Neural progenitor cell (in vitro differentiated cells): ENCODE measurements at regions not wholly inside any gene's neighbourhood (a gene's known extent, or its start where the extent isn't known, plus 50 kb on each side); places are given as distances from the start of the nearest gene placed in this dataset.
"Not testable (repeated sequence)": the region's sequence is repeated elsewhere in the genome, so short reads cannot be mapped to it uniquely, and the experiment has no call there.

ENCODE experiments used
- DNase-seq: peaks from one replicate; pipeline ENCODE4 v3.0.0-alpha.2; 2016; ENCODE audit warnings: low spot score
- H2AFZ ChIP-seq: fragments of 200-600 bp; sonication (generic); replicated peaks from 2 replicates; pipeline ENCODE4 v1.6.1; 2016; ENCODE audit warnings: antibody characterized with exemption
- H3F3A ChIP-seq: fragments of 200-600 bp; sonication (generic); 2 replicates; pipeline ENCODE4 v1.6.1; 2016; ENCODE audit warnings: antibody characterized with exemption, low read depth
- H3K27ac ChIP-seq: fragments of 200-600 bp; sonication (generic); 2 replicates; pipeline ENCODE4 v1.5.1; 2016; ENCODE audit warnings: mild to moderate bottlenecking
- H3K27me3 ChIP-seq: fragments of 200-600 bp; sonication (generic); 2 replicates; pipeline ENCODE4 v1.6.1; 2016; ENCODE audit warnings: mild to moderate bottlenecking, moderate library complexity
- H3K36me3 ChIP-seq: fragments of 200-600 bp; sonication (generic); 2 replicates; pipeline ENCODE4 v1.5.1; 2016
- H3K4me1 ChIP-seq: fragments of 200-600 bp; sonication (generic); 2 replicates; pipeline ENCODE4 v1.6.1; 2016; ENCODE audit warnings: mixed run types
- H3K4me2 ChIP-seq: fragments of 200-600 bp; sonication (generic); 2 replicates; pipeline ENCODE4 v1.6.1; 2016
- H3K4me3 ChIP-seq: fragments of 200-600 bp; sonication (generic); 2 replicates; pipeline ENCODE4 v1.5.1; 2016
- H3K79me2 ChIP-seq: fragments of 200-600 bp; sonication (generic); 2 replicates; pipeline ENCODE4 v1.6.1; 2016; ENCODE audit warnings: low read depth
- H3K9ac ChIP-seq: fragments of 200-600 bp; sonication (generic); 2 replicates; pipeline ENCODE4 v1.6.1; 2016
- H3K9me3 ChIP-seq: fragments of 200-600 bp; sonication (generic); 2 replicates; pipeline ENCODE4 v1.5.1; 2016; ENCODE audit warnings: low read depth
- H4K20me1 ChIP-seq: fragments of 200-600 bp; sonication (generic); 2 replicates; pipeline ENCODE4 v1.6.1; 2016; ENCODE audit warnings: low read depth
- H3K27ac Mint-ChIP-seq: 3 replicates; pipeline ENCODE4 v1.8.0; 2021; ENCODE audit warnings: mixed read lengths
- H3K27me3 Mint-ChIP-seq: 2 replicates; pipeline ENCODE4 v1.8.0; 2022; ENCODE audit warnings: low read depth, mild to moderate bottlenecking, inconsistent platforms, moderate library complexity, mixed read lengths; ENCODE audit not compliant: insufficient read depth
- H3K36me3 Mint-ChIP-seq: 3 replicates; pipeline ENCODE4 v1.8.0; 2021; ENCODE audit warnings: mixed read lengths
- H3K4me1 Mint-ChIP-seq: 3 replicates; pipeline ENCODE4 v1.8.0; 2021; ENCODE audit warnings: mixed read lengths
- H3K4me3 Mint-ChIP-seq: 3 replicates; pipeline ENCODE4 v1.8.0; 2021; ENCODE audit warnings: mild to moderate bottlenecking, moderate library complexity, mixed read lengths
- H3K9me3 Mint-ChIP-seq: 3 replicates; pipeline ENCODE4 v1.8.0; 2020; ENCODE audit warnings: mixed read lengths
- EZH2 ChIP-seq: fragments of 200-600 bp; sonication (generic); IDR thresholded peaks from 2 replicates; pipeline ENCODE4 v1.6.1; 2017; ENCODE audit warnings: antibody characterized with exemption, mild to moderate bottlenecking, moderate library complexity
- EZH2phosphoT487 ChIP-seq: fragments of 200-600 bp; sonication (generic); IDR thresholded peaks from 2 replicates; pipeline ENCODE4 v1.6.1; 2017; ENCODE audit warnings: antibody characterized with exemption
- TF ChIP-seq, protein P1 (sequence below): fragments of 200-600 bp; sonication (generic); IDR thresholded peaks from 2 replicates; pipeline ENCODE4 v1.5.1; 2017; ENCODE audit warnings: antibody characterized with exemption, mild to moderate bottlenecking

DNA sequence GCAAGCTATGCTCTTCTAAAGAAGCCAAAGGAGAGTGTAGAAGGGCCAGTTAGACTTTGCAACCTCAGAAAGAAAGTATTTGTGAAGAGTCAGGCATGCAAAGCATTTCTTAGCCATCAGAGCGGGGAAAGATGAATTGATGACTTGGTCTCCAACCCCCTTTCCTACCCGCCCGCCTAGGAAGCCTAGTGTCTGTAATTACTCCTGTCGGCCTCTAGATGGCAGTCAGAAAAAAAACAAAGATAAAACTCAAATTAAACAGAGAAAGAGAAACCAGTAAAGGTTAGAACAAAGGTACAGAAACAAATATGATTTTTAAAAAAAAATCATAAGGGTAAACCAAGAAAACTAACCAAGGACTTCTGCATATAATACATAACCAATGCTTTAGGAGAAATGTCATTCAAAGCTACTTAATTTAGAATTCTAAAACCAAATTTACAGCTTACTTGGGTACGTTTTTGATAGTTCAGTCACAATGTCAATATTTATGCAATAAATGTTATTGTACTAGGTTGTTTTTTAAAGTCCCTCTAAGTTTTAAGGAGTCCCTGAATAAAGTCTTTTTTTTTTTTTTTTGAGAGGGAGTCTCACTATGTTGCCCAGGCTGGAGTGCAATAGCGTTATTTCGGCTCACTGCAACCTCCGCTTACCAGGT, 97.6 kb downstream of the LYZL1 start:
- Histone ChIP-seq H3K9me3 (no peaks in the 10 kb centered on the region), H3K4me2 (no peak overlapping the region), H3F3A (no peaks in the 10 kb centered on the region), H3K4me3 (no peak overlapping the region), H3K9ac (no peak overlapping the region), H3K79me2 (no peaks in the 10 kb centered on the region), H3K27me3 (no peaks in the 10 kb centered on the region), H3K4me1 (no peaks in the 10 kb centered on the region), H3K36me3 (no peaks in the 10 kb centered on the region), H3K27ac (no peak overlapping the region), H4K20me1 (no peaks in the 10 kb centered on the region), H2AFZ (no peak overlapping the region)
- no peaks in the 10 kb centered on the region for H3K9me3 Mint-ChIP-seq
- peaks cover 2% of the 10 kb centered on the region for H3K36me3 Mint-ChIP-seq
- peak; percentile 62 for DNase-seq
- H3K27ac Mint-ChIP-seq, result no peak overlapping the region
- no peak for TF ChIP-seq EZH2phosphoT487
- TF ChIP-seq, protein P1, sequence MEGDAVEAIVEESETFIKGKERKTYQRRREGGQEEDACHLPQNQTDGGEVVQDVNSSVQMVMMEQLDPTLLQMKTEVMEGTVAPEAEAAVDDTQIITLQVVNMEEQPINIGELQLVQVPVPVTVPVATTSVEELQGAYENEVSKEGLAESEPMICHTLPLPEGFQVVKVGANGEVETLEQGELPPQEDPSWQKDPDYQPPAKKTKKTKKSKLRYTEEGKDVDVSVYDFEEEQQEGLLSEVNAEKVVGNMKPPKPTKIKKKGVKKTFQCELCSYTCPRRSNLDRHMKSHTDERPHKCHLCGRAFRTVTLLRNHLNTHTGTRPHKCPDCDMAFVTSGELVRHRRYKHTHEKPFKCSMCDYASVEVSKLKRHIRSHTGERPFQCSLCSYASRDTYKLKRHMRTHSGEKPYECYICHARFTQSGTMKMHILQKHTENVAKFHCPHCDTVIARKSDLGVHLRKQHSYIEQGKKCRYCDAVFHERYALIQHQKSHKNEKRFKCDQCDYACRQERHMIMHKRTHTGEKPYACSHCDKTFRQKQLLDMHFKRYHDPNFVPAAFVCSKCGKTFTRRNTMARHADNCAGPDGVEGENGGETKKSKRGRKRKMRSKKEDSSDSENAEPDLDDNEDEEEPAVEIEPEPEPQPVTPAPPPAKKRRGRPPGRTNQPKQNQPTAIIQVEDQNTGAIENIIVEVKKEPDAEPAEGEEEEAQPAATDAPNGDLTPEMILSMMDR, result peak; percentile 76
- peaks cover 5% of the 10 kb centered on the region for H3K27me3 Mint-ChIP-seq
- peaks cover 8% of the 10 kb centered on the region for H3K4me1 Mint-ChIP-seq
- H3K4me3 Mint-ChIP-seq, result no peak overlapping the region

DNA sequence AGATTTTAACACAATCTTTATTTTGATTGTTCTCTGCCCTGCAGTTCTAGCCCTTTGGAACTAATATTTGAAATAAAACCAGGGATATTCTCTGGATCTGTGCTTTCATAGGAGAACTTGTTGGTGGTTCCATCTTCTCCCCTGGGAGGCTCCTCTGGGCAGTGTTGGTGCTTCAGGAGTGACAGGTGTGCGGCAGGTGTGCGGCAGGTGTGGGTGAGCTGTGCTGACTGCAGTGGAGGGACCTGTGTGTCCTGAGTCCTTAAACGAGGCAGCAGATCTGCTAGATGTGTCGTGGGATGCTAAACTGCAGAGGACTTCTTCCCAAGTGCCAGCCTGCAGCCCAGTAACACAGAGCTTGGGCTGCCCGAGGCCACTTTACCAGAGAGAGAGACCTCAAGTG, 98.4 kb downstream of the LYZL1 start:
- no peak for TF ChIP-seq EZH2
- TF ChIP-seq EZH2phosphoT487, result no peak
- TF ChIP-seq, protein P1, result no peak
- H3K79me2 ChIP-seq, result no peaks in the 10 kb centered on the region
- H3K36me3 ChIP-seq, result no peaks in the 10 kb centered on the region
- no peaks in the 10 kb centered on the region for H3K9me3 ChIP-seq
- no peak overlapping the region for H3K27ac ChIP-seq
- H3K9me3 Mint-ChIP-seq, result no peaks in the 10 kb centered on the region
- DNase-seq, result no peak
- H3F3A ChIP-seq, result no peaks in the 10 kb centered on the region
- H2AFZ ChIP-seq, result no peak overlapping the region
- no peak overlapping the region for H3K4me3 Mint-ChIP-seq
- peaks cover 9% of the 10 kb centered on the region for H3K4me1 Mint-ChIP-seq
- H3K27me3 Mint-ChIP-seq, result peaks cover 8% of the 10 kb centered on the region
- H3K9ac ChIP-seq, result no peak overlapping the region
- no peak overlapping the region for H3K4me3 ChIP-seq
- H3K4me1 ChIP-seq, result no peaks in the 10 kb centered on the region
- H3K27me3 ChIP-seq, result no peaks in the 10 kb centered on the region
- H3K4me2 ChIP-seq, result no peak overlapping the region
- H4K20me1 ChIP-seq, result no peaks in the 10 kb centered on the region
- no peak overlapping the region for H3K27ac Mint-ChIP-seq
- peaks cover 2% of the 10 kb centered on the region for H3K36me3 Mint-ChIP-seq

DNA sequence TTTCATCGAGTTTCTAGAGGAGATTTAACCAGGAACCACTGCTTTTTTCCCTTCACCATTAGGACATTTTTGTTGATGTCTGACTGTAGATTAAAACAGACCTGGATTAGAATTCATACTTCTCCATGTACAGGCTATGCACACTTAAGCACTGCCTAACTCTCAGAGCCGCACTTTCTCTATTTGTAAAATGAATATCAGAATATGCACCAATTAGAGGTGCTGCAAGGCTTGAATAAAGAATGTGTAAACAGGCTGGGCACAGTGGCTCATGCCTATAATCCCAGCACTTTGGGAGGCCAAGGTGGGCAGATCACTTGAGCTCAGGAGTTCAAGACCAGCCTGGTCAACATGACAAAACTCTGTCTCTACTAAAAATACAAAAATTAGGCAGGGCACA, 99.2 kb downstream of the LYZL1 start:
- not testable (repeated sequence) for H3K27me3 Mint-ChIP-seq, H4K20me1 ChIP-seq, H3K27ac ChIP-seq, H2AFZ ChIP-seq, DNase-seq, H3K9ac ChIP-seq, H3K4me3 ChIP-seq, H3K9me3 ChIP-seq, H3K27me3 ChIP-seq, H3K4me3 Mint-ChIP-seq, H3K4me2 ChIP-seq, H3K4me1 ChIP-seq, H3K79me2 ChIP-seq, H3F3A ChIP-seq, H3K9me3 Mint-ChIP-seq, H3K36me3 ChIP-seq, H3K36me3 Mint-ChIP-seq, H3K27ac Mint-ChIP-seq
- peaks cover 12% of the 10 kb centered on the region for H3K4me1 Mint-ChIP-seq

DNA sequence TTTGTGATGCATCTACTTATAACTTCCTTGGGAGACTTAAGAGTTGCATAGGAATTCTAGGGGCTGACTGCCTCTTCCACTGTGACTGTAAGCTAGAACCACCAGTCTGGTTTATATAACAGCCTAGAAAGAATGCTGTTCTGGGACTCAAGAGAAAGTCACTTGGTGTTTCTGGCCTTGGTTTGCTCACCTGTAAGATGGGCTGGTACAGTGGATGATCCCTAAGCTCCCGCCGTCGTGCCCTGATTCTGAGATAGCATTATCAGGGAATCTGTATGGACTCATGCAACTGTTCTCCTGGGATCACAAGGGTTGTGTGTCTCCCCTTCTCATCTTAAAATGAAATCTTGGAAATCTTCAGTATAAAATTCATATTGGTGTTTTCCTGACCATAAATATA, 100.6 kb downstream of the LYZL1 start:
- peaks cover 12% of the 10 kb centered on the region for H3K4me1 Mint-ChIP-seq
- no peaks in the 10 kb centered on the region for H3K9me3 Mint-ChIP-seq
- TF ChIP-seq EZH2 (no peak), EZH2phosphoT487 (no peak)
- TF ChIP-seq, protein P1, result no peak
- no peaks in the 10 kb centered on the region for H3K36me3 Mint-ChIP-seq
- H3K27me3 Mint-ChIP-seq, result peaks cover 8% of the 10 kb centered on the region
- Histone ChIP-seq H3K9me3 (no peaks in the 10 kb centered on the region), H4K20me1 (no peaks in the 10 kb centered on the region), H3K4me1 (peaks cover 3% of the 10 kb centered on the region), H3K4me2 (no peak overlapping the region), H3K36me3 (no peaks in the 10 kb centered on the region), H3F3A (no peaks in the 10 kb centered on the region), H3K4me3 (no peak overlapping the region), H3K9ac (no peak overlapping the region), H3K27ac (no peak overlapping the region), H2AFZ (no peak overlapping the region), H3K79me2 (no peaks in the 10 kb centered on the region), H3K27me3 (no peaks in the 10 kb centered on the region)
- no peak overlapping the region for H3K4me3 Mint-ChIP-seq
- H3K27ac Mint-ChIP-seq, result no peak overlapping the region
- DNase-seq, result no peak
